IMR-90 (cell line): ENCODE measurements at regions not wholly inside any gene's neighbourhood (a gene's known extent, or its start where the extent isn't known, plus 50 kb on each side); places are given as distances from the start of the nearest gene placed in this dataset.

Experiments used
- ATAC-seq: fragments of 200-7000 bp; cut with Tn5 transposase; 2 replicates; pipeline ENCODE4 v1.9.1; 2020; ENCODE audit warnings: low read depth, mild to moderate bottlenecking, moderate library complexity
- BruUV-seq: library from RNA; stranded (reverse); fragments of 400-500 nt; replicated peaks from 2 replicates; lab custom pipeline; 2021; lab: Mats Ljungman, UMichigan
- CTCF ChIA-PET: fragments of 300-600 bp; formaldehyde crosslinking; extraction: SDS; loops from one replicate; lab custom pipeline; 2021; ENCODE audit warnings: antibody characterized with exemption; lab: Yijun Ruan, JAX
- POLR2A ChIA-PET: fragments of 300-600 bp; sonication (Branson Sonifier 250); formaldehyde crosslinking; loops from one replicate; lab custom pipeline; 2022; ENCODE audit warnings: antibody characterized with exemption; ENCODE audit not compliant: unreplicated experiment; lab: Charles Lee
- DNase-seq: peaks from one replicate; pipeline ENCODE4 v3.0.0; 2013
- H2AFZ ChIP-seq: replicated peaks from 2 replicates; pipeline ENCODE3; 2013; ENCODE audit warnings: low read length, mild to moderate bottlenecking; ENCODE audit not compliant: poor library complexity
- H2AK5ac ChIP-seq: 2 replicates; pipeline ENCODE4 v1.6.1; 2013; ENCODE audit warnings: low read depth, low read length, inconsistent platforms
- H2AK9ac ChIP-seq: replicated peaks from 2 replicates; pipeline ENCODE3; 2013; ENCODE audit warnings: mild to moderate bottlenecking, low read depth, low read length, moderate library complexity; ENCODE audit not compliant: poor library complexity
- H2BK120ac ChIP-seq: 2 replicates; pipeline ENCODE4 v1.6.1; 2013; ENCODE audit warnings: low read depth, low read length, inconsistent platforms
- H2BK15ac ChIP-seq: 3 replicates; pipeline ENCODE4 v1.6.1; 2013; ENCODE audit warnings: low read depth, low read length, inconsistent platforms
- H2BK20ac ChIP-seq: 2 replicates; pipeline ENCODE4 v1.6.1; 2013; ENCODE audit warnings: low read depth, mild to moderate bottlenecking, inconsistent platforms, low read length, moderate library complexity
- H2BK5ac ChIP-seq: 2 replicates; pipeline ENCODE4 v1.6.1; 2013; ENCODE audit warnings: mild to moderate bottlenecking, low read depth, low read length, inconsistent platforms; ENCODE audit not compliant: poor library complexity, severe bottlenecking
- H3K14ac ChIP-seq: replicated peaks from 2 replicates; pipeline ENCODE4 v1.6.1; 2013; ENCODE audit warnings: low read depth, low read length, inconsistent platforms
- H3K18ac ChIP-seq: 2 replicates; pipeline ENCODE4 v1.6.1; 2013; ENCODE audit warnings: low read depth, low read length, control low read depth
- H3K23ac ChIP-seq: 2 replicates; pipeline ENCODE4 v1.6.1; 2013; ENCODE audit warnings: low read depth, low read length, inconsistent platforms
- H3K27ac ChIP-seq: 2 replicates; pipeline ENCODE4 v1.5.1; 2013; ENCODE audit warnings: mild to moderate bottlenecking, control low read depth, low read length; ENCODE audit not compliant: insufficient read depth
- H3K27me3 ChIP-seq: 2 replicates; pipeline ENCODE4 v1.6.1; 2013; ENCODE audit warnings: low read length; ENCODE audit not compliant: control insufficient read depth, insufficient read depth
- H3K36me3 ChIP-seq: 2 replicates; pipeline ENCODE4 v1.6.1; 2013; ENCODE audit warnings: low read length, mixed read lengths; ENCODE audit not compliant: control insufficient read depth, insufficient read depth
- H3K4ac ChIP-seq: 2 replicates; pipeline ENCODE4 v1.6.1; 2013; ENCODE audit warnings: low read depth, low read length, inconsistent platforms
- H3K4me1 ChIP-seq: 2 replicates; pipeline ENCODE4 v1.6.1; 2013; ENCODE audit warnings: low read length, mixed read lengths; ENCODE audit not compliant: control insufficient read depth, insufficient read depth
- H3K4me2 ChIP-seq: 2 replicates; pipeline ENCODE4 v1.6.1; 2013; ENCODE audit warnings: low read depth, mild to moderate bottlenecking, control low read depth, low read length, moderate library complexity
- H3K4me3 ChIP-seq: 2 replicates; pipeline ENCODE4 v1.5.1; 2013; ENCODE audit warnings: low read depth, mild to moderate bottlenecking, control low read depth, low read length, moderate library complexity; ENCODE audit not compliant: insufficient read depth
- H3K56ac ChIP-seq: 2 replicates; pipeline ENCODE4 v1.6.1; 2013; ENCODE audit warnings: low read length, inconsistent platforms; ENCODE audit not compliant: insufficient read depth; ENCODE audit errors: extremely low read depth
- H3K79me1 ChIP-seq, 2 experiments: 2 replicates each; pipeline ENCODE4 v1.6.1; 2013; ENCODE audit warnings: low read length in 2 of 2, inconsistent platforms in 1 of 2, low read depth in 1 of 2
- H3K9ac ChIP-seq: 2 replicates; pipeline ENCODE4 v1.6.1; 2013; ENCODE audit warnings: low read depth, low read length, control low read depth
- H3K9me1 ChIP-seq: 2 replicates; pipeline ENCODE4 v1.6.1; 2013; ENCODE audit warnings: low read length, inconsistent platforms; ENCODE audit not compliant: insufficient read depth
- H3K9me3 ChIP-seq: 2 replicates; pipeline ENCODE4 v1.6.1; 2013; ENCODE audit warnings: low read length; ENCODE audit not compliant: control insufficient read depth, insufficient read depth
- H4K20me1 ChIP-seq: 2 replicates; pipeline ENCODE4 v1.6.1; 2013; ENCODE audit warnings: low read length, inconsistent platforms; ENCODE audit not compliant: insufficient read depth
- H4K5ac ChIP-seq: 2 replicates; pipeline ENCODE4 v1.6.1; 2013; ENCODE audit warnings: mild to moderate bottlenecking, low read depth, low read length, control low read depth
- H4K8ac ChIP-seq, 2 experiments: 2 replicates each; pipeline ENCODE4 v1.6.1; 2013; ENCODE audit warnings: low read depth in 2 of 2, low read length in 2 of 2, control low read depth in 1 of 2, inconsistent platforms in 1 of 2
- H4K91ac ChIP-seq: 2 replicates; pipeline ENCODE4 v1.6.1; 2013; ENCODE audit warnings: low read depth, low read length, inconsistent platforms; ENCODE audit not compliant: insufficient read depth
- CHD1 ChIP-seq: IDR thresholded peaks from 2 replicates; pipeline ENCODE4 v1.6.1; 2012; ENCODE audit warnings: low read depth, low read length, improper control_type of control experiment
- MAFK ChIP-seq: IDR thresholded peaks from 2 replicates; pipeline ENCODE4 v1.6.1; 2012; ENCODE audit warnings: low read depth, low read length, improper control_type of control experiment
- WGBS, 2 experiments: methylation state at CpG; one replicate each; pipeline versions ENCODE4 v1.1.5 to v1.1.7; 2013; ENCODE audit warnings: missing lambda C conversion rate in 2 of 2; ENCODE audit not compliant: insufficient read length in 1 of 2; ENCODE audit errors: extremely low coverage in 2 of 2; 5-methylcytosine and 5-hydroxymethylcytosine counted together
- dilution Hi-C: fragments of 300-500 bp; cut with HindIII; formaldehyde crosslinking; loops from one replicate; pipeline ENCODE4 v1.14.3; 2018; ENCODE audit warnings: low sequenced_read_pairs; ENCODE audit not compliant: unreplicated experiment
- in situ Hi-C: fragments of 300-500 bp; cut with MboI; formaldehyde crosslinking; loops from 3 replicates; pipeline ENCODE4 v1.14.3; 2019; ENCODE audit warnings: low sequenced_read_pairs, inconsistent platforms, mixed read lengths
- intact Hi-C: fragments of 100-400 bp; cut with micrococcal nuclease; formaldehyde crosslinking; loops from 2 replicates; pipeline ENCODE4 v1.10.0; 2022

DNA sequence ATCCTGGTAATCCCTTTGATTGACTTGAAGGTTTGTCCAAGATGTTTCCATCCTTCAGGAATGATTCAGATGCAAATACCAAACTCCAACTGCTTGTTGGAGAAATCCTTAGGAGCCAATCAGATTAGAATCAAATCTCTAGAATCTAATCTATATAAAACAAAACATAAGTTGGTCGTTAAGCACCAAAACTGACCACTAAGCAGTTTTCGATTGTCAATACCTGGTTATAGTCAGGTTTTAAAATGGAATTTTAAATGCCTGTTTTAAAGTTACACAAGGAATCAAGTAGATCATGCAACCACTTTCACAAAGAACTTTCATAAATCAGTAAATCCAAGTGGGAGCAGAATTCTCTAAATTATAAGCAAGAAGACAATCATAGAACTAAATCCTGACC is 236.1 kb downstream of the PARM1 start:
- Histone ChIP-seq H3K23ac (no peak overlapping the region), H3K9ac (no peak overlapping the region), H2BK20ac (no peak overlapping the region), H3K56ac (no peak overlapping the region), H3K4me2 (no peak overlapping the region), H3K9me1 (no peaks in the 10 kb centered on the region), H4K91ac (no peak overlapping the region), H2BK5ac (no peak overlapping the region), H3K79me1 (no peaks in the 10 kb centered on the region), H3K4me3 (no peak overlapping the region), H4K5ac (no peak overlapping the region), H2AK9ac (no peak overlapping the region), H3K27ac (no peak overlapping the region), H3K14ac (no peak overlapping the region), H3K4ac (no peak overlapping the region), H4K20me1 (no peaks in the 10 kb centered on the region), H3K9me3 (0 out of 2 replicates have a peak, but pooled peaks cover 2% of the 10 kb centered on the region), H2BK15ac (no peak overlapping the region), H2AK5ac (no peak overlapping the region), H3K27me3 (no peaks in the 10 kb centered on the region), H2AFZ (no peak overlapping the region), H2BK120ac (no peak overlapping the region), H3K4me1 (no peaks in the 10 kb centered on the region), H4K8ac (no peak overlapping the region), H3K18ac (no peak overlapping the region), H3K36me3 (no peaks in the 10 kb centered on the region)
- WGBS, 2 experiments = no CpG with 5 or more reads among the region's 2 CpGs
- dilution Hi-C loops (no loop called here), intact Hi-C loops (no loop called here), in situ Hi-C loops (no loop called here)
- CTCF ChIA-PET = no interaction called here
- TF ChIP-seq CHD1 = no peak
- TF ChIP-seq MAFK = 0 out of 2 replicates have a peak, but pooled peaks have one; percentile 2
- ATAC-seq = no peak
- DNase-seq = no peak
- BruUV-seq = no TSS peak
- POLR2A ChIA-PET = no interaction called here
